ENCODE measurements at regions not wholly inside any gene's neighbourhood (a gene's known extent, or its start where the extent isn't known, plus 50 kb on each side); places are given as distances from the start of the nearest gene placed in this dataset.

DNA sequence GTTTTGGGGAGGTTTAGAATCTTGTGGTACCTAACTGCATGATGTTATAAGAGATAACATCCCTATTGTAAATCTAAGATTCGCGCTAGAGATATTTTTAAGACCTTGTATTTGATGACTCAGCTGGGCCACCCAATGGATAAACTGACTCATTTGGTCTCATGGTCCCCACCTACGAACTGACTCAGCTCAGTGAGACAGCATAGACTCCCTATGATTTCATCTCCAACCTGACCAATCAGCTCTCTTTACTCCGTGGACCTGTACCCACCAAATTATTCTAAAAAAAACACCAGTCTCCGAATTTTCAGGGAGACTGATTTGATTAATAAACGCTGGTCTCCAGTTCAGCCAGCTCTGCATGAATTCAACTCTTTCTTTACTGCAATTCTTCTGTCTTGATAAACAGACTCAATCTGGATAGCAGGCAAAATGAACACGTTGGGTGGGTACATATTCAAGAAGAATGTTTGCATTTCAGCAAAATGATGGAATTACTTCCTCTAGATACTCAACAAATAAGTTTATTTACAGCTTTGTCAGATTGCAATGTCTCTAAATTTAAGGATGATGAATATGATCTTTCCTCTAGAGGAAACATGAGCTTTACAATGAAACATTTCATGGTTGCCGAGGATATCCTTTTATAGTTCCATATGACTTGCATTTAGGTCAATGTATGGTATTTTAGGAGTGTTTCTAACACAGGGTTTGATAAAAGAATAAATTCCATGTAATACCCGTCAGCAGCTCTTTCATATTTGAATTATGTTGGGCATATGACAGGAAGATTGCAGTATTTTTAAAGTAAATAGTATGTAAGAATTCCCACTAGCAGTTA lies 516.6 kb upstream of the RGS18 start:
- DNase-seq (ENCODE audit: low spot score) (peak; percentile 18), FAIRE-seq (no peak)

DNA sequence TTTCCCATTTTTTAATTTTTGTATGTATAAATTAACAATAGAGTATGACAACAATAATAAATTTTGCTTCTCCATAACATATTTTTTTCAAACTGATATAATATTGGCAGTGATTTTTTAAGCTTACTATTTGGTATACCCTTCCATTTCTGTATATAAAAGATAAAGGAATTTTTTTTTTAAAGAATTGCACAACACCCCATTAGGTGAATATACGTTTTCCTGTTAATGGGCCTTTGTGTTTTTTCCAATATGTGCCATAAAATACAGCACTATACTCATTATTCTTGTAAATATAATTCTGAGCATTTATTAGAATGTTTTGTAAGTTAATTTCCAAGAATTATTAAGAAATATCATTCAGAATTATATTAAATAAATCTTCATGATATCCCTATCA lies 515.2 kb upstream of the RGS18 start:
- FAIRE-seq, result no peak
- DNase-seq (ENCODE audit: low spot score), result no peak

DNA sequence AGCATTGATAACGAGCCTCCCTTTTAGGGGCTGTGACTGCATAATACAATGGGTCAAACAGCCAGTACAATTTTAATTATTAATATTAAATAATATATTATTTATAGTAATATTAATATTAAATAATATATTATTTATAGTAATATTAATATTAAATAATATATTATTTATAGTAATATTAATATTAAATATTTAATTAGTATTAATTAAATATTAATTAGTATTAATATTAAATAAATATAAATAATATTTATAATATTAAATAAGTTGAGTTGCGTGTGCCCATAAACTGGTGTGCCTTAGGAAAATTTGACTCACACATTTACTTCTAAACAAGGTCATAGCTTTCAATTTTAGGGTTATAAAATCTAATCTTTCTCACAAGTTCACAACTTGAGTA lies 509.3 kb upstream of the RGS18 start:
- DNase-seq (ENCODE audit: low spot score) (no peak), FAIRE-seq (no peak)

DNA sequence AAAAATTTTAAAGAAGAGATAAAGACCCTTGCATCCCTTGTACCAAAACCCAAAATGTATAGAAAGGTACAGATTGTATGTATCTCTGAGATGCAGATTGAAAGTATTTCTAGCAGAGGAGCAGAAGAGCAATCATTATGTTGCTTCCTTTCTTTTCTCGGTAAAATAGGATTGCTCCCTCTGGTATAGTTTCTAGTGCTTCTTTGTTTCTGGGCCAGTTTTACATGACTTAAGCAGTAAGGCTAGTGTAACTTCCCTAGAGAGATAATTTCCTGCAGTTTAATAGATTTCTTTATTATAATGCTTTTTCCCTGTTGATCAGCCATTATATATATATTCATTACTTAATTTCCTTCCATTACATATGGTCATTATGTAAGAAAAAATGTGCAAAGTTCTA lies 496.2 kb upstream of the RGS18 start:
- no peak for DNase-seq (ENCODE audit: low spot score)
- FAIRE-seq, result no peak

DNA sequence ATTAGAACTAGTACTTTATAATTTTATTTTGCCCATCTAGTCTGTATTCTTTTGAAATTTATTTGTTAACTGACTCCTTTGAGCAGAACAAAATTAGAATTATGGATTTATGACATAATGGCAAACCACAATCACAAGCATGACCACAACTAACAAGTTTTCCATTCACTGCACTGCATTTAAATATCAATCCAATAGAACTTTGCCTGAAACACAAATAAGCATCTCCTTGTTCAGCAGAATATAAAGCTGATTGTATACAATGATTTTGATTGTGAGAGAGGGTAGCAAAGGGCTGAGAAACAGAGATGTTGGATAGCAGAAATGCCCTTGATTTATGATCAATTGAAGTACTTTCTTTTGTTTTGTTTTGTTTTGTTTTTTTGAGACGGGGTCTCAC lies 495.5 kb upstream of the RGS18 start:
- FAIRE-seq (no peak), DNase-seq (ENCODE audit: low spot score) (no peak)

DNA sequence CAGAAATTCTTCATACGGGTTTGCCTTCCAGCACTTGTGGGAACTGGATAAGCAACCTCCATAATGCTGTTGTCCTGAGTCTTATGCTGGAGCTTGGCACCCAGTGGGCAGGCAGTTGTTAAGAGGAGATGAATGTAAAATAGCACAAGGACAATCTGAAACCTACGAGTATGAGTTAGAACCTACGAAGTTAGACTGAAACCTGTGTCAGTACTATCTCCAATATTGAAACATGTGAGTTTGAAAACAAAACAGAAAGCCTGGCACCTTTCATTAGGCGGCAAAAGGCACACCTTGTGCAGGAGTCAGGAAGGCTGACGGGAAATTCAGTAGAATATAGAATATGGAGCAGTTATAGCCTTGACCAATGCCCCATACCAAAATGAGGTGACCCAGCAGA lies 489.7 kb upstream of the RGS18 start:
- FAIRE-seq (no peak), DNase-seq (ENCODE audit: low spot score) (no peak)

DNA sequence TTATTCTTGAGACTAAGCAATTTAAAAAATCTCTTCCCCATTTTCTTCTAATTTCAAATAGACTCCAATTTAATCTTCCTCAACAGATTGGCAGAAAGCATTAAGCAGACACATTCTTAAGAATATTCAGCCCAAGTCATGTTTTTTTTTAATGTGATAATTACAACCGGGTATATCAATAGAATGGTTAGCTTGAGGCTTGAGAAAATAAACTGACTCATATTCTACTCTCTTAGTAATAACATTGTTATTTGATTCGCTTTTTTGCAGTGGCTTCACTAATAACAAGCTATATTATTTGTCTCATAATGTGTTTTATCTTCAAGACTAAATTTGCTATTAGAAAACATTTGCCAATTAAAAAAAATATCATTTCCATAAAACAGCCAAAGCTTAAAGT lies 488.6 kb upstream of the RGS18 start:
- DNase-seq (ENCODE audit: low spot score), result no peak
- FAIRE-seq, result no peak

DNA sequence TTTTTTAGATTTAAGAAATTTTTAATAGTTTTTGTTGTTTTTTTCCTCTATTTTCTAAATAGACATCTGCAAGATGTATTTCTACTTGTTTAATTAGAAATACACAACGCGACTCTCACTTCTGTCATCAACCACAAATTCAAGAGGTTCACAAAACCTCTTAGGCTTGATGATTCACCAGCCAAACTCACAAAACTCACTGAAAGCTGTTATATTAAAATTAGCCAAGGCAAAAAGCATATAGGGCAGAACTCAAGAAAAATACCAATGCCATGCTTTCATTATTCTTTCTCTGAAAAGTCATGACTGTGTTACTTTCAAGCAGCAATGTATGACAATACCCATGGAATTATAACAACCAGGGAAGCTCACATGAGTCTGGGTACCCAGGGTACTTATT lies 487.0 kb upstream of the RGS18 start:
- FAIRE-seq (no peak), DNase-seq (ENCODE audit: low spot score) (no peak)

DNA sequence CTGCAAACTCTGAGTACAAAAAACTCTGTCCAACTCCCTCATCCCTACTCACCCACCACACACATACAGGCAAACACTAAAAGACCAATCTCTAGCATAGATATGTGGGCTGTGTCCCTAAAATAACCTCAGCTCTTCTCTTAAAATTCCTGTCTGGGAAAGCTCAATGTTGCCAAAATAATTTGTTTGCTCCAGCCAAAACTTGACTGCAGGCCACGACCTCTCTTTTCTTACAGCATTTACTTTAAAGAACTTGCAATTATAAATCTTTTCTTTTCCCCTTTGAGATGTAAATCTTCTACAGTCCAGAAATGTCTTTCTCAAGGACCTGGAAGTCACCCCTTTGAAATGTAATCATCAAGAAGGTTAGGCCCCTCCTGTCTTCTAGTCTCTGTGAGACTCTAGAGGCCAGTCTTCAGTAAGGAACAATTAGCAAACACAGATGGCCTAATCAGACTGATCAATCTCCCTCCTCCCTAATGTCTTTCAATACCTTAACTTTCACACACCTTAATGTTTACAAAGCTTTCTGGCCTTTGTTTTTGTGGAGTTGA lies 483.6 kb upstream of the RGS18 start:
- DNase-seq (ENCODE audit: low spot score) (no peak), FAIRE-seq (no peak)

DNA sequence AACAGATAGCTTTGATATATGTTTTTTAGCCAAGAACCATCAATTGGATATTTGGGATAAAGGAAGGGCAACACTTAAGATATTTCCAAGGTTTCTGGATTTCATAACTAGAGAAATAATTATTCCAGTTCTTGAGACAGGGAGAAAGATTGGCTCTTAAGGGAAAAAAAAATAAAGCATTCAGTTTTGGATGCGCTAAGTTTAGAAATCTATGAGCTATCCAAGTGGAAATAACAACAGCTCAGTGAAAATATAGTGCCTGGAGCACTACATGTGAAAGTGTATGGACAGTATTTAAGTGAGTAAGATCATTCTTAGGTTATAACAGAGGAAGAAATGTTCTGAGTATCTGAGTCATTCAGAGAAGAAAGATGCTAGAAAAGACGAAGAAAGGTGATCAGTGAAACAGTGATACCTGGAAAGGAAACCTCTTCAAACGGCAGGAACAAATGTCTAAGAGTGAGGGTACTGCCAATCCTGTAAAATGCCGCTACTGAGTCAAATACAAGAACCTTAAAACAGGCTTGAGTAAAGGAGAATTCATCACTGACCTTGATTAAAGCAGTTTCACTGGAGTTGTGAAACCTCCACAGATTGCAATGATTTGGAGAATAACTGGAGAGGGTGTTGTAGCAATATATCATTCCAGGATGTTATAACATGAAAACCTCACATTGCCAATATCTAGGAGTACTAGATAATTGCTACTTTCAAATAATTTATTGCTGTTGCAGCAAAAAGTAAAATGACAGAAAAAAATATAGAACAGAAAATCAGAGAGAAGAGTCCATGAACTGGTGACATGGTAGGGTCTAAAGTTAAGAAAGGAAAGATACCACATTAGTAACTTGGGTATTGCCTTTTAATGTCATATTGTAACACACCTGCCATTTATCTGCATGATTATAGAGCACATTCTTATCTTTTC lies 482.1 kb upstream of the RGS18 start:
- DNase-seq (ENCODE audit: low spot score), result no peak
- no peak for FAIRE-seq

DNA sequence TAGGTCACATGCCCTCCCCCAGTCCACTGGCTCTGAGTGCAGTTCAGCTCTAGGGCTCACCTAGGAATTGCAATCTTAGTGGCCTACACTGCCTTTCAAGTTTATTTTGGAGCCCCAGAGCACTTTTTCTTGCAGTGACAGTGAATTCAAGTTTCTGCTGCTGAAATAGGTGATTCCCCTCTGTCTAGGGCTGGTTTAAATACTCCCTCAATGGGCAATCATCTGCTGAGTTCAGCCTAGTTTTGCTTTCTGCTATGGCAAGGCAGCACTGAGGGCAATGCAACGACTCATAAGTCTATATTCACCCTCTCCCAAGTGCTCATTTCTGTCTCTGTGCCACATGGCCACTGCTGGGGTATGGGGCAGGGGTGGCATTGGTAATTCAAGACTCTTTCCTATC lies 472.6 kb upstream of the RGS18 start:
- FAIRE-seq (no peak), DNase-seq (ENCODE audit: low spot score) (no peak)

DNA sequence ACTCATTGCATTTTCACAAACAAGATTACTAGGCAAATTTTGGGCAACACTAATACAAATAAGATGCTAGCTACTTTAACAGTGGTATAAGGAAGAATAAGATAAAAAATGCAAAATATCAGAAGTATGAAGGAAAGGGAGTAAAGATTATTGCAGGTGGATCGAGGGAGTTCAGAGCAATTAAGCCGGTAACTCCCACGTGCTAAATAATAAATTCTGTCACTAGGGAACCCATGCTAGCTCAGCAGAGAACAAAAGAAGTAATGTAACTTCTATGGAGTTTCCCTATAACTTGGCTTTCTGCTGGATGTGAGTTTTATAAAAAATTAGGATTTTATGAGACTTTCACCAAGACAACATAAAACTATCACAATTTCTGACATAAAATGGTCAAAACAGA lies 470.5 kb upstream of the RGS18 start:
- DNase-seq (ENCODE audit: low spot score) (no peak), FAIRE-seq (no peak)

DNA sequence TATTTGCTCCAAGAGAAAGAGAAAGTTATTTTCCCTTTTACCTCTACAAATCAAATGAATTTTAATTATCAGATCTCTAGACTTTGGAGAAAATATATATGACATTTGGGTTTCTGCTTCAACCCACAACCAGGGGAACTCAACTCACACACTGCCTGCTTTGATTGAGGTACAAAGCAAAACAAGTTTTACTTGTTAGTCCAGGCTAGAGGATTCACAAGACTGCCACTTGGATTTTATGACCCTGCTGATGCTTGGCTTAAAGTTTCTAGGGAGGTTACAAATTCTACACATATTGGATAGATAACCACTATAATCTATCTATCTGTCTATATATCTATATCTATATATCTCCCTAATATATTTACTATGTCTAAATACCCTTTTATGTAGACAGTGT lies 467.3 kb upstream of the RGS18 start:
- FAIRE-seq (no peak), DNase-seq (ENCODE audit: low spot score) (no peak)

DNA sequence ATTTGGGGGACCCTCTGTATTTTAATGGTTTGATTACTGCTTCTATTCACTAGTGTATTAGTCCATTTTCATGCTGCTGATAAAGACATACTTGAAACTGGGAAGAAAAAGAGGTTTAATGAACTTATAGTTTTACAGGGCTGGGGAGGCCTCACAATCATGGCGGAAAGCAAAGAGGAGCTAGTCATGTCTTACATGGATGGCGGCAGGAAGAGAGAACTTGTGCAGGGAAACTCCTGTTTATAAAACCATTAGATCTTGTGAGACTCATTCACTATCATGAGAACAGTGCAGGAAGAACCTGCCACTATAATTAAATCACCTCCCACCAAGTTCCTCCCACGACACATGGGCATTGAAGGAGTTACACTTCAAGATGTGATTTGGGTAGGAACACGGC lies 464.5 kb upstream of the RGS18 start:
- FAIRE-seq, result no peak
- DNase-seq (ENCODE audit: low spot score), result no peak

DNA sequence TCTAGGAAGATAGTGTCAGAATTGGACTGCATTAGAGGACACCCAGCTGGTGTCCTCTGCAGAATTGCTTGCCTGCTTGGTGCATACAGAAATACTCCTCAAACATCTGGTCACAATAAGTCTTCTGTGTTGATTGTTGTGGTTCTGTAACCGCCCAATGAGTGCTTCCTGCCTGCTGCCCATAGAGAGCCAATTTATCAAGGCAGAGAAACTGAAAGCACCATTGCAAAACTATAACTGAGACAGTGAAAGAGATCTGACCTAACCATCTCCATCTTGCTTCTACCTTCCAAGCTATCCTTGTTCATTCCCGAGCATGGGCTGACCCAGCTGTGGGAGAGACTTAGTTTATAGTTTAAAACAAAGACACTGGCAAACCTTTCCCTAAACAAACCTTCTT lies 462.4 kb upstream of the RGS18 start:
- FAIRE-seq, result no peak
- DNase-seq (ENCODE audit: low spot score), result no peak

DNA sequence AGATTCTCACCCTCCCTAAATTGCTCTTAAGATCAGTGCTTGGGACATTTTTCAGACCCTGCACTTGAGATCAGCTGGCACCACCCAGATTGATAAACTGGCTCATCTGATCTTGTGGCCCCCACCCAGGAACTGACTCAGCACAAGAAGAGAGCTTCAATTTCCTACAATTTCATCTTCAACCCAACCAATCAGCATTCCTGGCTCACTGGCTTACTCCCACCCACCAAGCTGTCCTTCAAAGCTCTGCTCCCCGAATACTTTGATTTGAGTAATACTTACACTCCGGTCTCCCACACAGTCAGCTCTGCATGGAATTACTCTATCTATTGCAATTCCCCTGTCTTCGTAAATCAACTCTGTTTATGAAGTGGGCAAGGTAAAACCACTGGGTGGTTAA lies 461.9 kb upstream of the RGS18 start:
- FAIRE-seq (no peak), DNase-seq (ENCODE audit: low spot score) (no peak)

DNA sequence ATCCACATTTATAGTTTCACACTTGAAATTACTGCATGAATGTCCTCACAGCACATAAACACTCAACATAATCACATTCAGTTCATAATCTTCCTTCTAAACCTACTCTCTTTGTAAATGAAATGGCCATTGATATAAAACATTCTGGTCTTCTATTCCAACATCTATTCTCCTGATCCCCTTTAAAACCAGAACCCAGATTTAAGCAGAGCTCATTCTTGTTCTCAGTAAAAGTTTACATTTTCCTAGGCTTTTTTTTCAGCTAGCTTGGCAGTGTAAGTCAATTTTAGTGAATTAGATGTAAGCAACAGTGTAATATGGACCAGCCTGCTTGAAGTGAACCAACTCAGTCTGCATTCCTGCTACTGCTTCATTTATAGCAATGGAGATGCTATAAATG lies 460.7 kb upstream of the RGS18 start:
- DNase-seq (ENCODE audit: low spot score) (no peak), FAIRE-seq (no peak)

DNA sequence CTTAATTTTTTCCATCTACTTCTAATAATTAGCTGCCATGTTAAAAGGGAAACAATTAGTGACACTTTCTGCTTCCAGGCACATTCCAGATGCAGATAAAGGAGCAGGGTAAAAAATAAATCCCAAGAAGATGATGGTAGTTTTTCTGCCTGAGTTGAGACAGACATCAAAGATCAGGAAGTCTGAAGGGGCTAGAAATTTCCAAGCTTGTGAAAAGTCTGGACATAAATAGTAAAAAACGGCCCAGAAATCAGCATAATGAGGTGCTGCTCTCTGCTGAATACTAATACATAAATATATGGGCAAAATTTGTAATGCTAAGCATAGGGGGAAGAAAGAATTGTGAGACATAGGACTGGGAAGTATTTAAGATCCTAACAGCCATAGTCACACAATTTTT lies 460.0 kb upstream of the RGS18 start:
- no peak for DNase-seq (ENCODE audit: low spot score)
- no peak for FAIRE-seq

DNA sequence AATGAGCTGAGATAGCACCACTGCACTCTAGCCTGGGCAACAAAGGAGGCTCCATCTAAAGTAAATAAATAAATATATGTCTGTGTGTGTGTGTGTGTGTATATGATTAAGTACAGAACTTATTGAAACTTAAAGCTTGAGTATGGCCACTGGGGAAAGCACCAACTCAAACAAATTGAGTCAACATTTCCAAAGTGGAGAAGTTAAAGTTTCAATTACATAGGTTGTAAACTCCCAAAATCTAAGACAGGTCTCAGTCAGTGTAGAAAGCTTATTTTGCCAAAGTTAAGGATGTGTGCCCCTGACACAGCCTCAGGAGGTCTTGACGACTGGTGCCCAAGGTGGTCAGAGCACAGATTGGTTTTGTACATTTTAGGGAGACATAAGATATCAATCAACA lies 458.9 kb upstream of the RGS18 start:
- peak; percentile 30 for FAIRE-seq
- no peak for DNase-seq (ENCODE audit: low spot score)

DNA sequence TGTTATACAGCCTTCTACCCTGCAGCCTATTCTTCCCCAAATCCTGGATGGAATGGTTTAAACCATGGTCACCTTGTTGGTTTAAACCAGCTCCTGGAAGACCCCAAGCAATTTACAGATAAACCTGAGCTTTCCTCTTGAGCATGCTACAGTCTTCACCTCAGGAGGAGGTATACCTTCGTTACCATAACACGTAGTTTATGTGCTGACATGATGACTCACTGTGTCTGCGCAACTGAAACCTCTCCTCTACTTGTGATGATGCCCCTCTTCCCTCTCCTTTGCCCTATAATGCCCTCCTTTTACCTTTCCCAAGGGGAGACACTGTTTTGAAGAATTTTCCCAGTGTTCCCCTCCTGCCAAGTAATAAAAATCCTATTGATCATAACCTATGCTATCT lies 457.3 kb upstream of the RGS18 start:
- no peak for FAIRE-seq

DNA sequence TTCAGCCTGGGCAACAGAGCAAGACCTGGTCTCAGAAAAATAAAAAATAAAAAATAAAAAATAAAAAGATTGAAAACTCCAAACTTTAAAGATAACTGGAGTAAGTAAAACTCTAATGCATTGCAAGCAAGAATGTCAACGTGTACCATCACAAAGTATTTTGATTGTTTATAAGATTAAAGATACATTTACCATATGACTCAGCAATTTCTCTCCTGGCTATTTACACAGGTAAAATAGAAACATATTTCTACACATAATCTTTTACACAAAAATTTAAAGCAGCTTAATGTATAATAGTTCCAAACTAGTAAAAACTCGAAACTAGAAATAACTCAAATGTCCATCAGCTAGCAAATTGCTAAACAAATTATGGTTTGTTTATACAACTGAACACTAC lies 456.1 kb upstream of the RGS18 start:
- DNase-seq (ENCODE audit: low spot score), result no peak
- no peak for FAIRE-seq

More for the DNA sequence above, 457.3 kb upstream of the RGS18 start:
- DNase-seq (ENCODE audit: low spot score), result no peak

DNA sequence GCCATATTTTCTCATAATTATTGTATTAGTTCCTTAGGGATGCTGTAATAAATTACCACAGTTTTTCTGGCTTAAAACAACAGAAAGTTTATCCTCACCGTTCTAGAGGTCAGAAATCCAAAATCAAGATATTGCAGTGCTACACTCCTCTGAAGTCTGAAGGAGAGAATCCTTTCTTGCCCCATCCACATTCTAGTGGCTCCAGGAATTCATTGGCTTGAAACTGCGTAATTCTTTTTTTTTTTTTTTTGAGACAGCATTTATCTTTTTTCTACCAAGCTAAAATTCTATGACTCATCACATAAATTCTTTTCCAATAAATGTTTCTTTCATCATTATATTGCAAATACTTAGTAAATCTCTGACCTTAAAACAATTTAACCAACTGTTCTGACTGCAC lies 451.0 kb upstream of the RGS18 start:
- DNase-seq (ENCODE audit: low spot score) (peak; percentile 9), FAIRE-seq (no peak)
